ENCODE measurements at regions not wholly inside any gene's neighbourhood (a gene's known extent, or its start where the extent isn't known, plus 50 kb on each side); places are given as distances from the start of the nearest gene placed in this dataset. TPM values are rescaled to one million over a fixed set of nuclear protein-coding genes. Genes with fewer than 3 reads are reported as not detected.

Small RNA genes in the stretch of these regions (small RNA-seq; reads per million reads assigned to genes)
- not detected for gene AC108145.1
- gene HSBP1P2, result not detected
- not detected for gene RNU6-205P

Data from urinary bladder (tissue), 1 donor.